Retina (tissue), 1 donor: ENCODE measurements at regions not wholly inside any gene's neighbourhood (a gene's known extent, or its start where the extent isn't known, plus 50 kb on each side); places are given as distances from the start of the nearest gene placed in this dataset.

Source experiments
- DNase-seq: peaks from one replicate; pipeline ENCODE4 v3.0.0-alpha.2; 2016

DNA sequence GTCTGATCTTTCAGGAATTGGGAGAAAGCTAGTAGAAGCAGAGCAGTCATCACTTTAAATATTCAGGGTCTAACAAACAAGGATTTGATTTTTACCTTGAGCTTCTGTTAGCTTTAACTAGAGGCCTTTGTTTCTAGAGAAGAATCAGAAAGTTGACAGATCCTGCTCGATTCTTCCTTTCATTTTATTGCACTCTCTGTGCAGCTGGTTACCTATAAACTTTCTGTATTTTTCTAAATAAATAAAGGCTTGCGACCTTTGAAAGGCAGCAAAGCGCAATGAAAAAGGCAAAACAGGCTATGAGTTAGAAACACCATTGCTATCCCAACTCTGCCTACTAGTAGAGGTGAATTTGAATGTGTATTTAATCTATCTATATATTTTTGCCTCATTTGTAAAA is 101.4 kb upstream of the NPY2R start:
- no peak for DNase-seq

DNA sequence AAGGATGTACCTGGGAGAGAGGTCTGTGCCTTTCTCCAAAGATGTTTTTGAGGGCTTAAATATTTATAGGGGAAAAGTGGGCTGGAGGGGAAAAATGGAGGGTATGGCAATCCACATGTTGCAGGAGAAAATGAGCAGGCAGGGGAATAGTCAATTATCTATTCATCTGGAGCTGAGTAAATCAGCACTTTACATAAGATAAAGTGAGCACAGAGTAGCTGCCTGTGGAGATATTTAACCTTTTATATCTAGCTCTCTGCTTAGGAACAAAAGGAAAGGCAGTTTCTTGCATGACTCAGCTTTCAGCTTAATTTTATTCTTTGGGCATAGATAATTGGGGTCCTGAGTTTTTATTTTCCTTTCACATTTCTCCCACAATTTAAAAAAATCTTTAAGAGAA is 93.6 kb upstream of the NPY2R start:
- DNase-seq: no peak

DNA sequence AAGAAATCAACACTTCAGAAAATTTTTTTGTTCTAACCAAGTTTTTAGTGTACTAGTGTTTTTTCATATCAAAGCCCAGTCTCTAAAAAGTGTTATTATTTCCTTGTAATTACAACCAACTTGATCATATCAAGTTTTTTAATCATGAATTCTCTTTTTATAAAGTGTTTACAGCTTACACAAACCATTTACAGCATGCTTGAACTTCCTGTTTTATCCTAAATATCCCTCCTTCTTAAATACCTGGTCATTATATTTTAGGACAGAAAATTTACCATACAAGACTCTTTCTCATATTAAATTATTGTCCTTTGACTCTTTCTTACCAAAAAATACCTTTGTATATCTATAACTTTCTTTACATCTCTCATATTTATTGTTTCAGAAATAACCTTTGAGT is 89.4 kb upstream of the NPY2R start:
- no peak for DNase-seq

DNA sequence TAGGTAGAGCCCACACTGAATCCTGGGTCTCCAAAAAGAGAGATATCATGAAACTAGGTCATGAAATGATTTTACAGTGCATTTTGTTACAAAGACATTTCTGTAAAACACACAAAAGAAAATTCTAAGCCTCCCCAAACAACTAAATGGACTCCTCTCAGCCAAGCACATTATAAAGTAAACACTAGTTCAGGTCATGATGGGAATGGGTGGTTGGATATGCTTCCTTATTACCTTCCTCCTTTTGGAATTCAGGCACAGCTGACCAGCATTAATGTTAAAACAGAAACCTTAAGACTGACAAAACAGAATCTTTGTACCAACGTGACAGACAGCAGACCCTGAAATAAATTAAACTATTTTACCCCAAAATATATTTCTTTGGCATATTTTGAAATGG is 87.9 kb upstream of the NPY2R start:
- DNase-seq: no peak

DNA sequence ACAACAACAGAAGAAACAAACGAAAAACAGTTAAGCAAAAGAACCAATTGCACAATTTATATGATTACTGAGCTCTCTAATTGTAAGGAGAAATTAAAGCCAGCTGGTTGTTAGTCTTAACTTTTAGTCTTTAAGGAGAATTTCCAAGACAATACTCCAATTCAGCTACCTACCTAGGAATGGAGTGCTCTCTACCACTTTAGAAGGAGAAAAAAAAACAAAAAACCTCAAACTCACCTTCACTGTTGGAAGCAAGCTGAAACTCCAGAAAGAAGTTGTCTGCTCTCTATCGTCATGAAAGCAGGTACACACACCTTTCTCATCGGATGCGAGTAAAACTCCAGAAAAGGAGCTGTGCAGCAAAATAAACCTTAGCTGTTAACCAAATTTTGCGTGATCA is 86.1 kb upstream of the NPY2R start:
- no peak for DNase-seq

DNA sequence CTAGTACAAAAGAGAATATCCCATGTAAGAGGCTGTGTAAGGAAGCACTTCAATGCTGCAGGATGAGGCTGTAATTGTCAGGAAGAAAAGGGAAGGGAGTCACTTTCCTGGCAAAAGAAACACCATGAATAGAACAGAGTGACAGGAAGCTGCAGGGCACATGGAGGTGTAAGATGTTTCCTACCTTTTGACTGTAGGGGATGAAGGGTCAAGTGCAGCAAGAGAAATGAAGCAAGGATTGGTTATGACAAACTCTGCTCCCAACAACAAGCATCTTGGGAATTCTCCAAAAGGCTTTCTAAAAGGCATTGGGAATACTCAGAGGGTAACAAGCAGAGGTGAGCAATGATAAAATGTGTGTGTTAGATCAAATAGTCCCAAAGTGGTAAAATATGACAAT is 74.3 kb upstream of the NPY2R start:
- DNase-seq: no peak

DNA sequence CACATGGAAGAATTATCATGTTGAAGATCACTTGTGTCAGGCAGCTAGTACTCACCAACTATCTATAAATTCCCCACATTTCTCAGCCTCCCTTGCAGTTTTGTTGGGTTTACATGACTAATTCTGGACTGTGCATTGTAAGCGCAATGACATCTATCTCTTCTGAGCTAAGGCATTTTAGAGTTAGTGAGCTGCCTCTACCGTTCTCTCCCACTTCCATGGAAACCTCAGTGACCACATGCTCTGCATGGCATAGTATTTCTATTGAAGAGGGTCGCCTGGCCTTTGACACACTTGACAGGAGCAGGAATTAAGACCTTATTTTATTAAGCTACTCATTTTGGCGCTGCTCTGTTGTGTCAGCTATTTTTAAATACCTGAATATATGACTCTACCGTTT is 67.5 kb upstream of the NPY2R start:
- DNase-seq: no peak

DNA sequence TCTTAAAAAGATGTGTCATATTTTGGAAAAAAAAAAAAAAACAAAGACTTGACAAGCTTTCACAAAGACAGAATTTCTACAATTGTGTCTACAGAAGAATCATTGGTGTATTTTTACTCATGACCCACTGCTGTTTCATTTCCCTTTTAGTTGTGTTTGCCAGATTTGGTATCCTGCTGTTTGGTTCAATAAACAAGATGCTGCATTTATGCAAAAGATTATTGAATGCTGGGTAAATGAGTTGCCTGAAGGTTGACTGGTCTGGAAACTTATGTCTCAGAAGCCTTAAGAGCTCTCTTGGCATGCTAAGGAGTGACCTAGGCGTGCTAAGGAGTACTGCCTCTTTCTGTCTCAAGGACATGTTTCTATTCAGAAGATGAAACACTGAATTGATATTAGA is 64.9 kb upstream of the NPY2R start:
- no peak for DNase-seq
